ENCODE measurements at regions not wholly inside any gene's neighbourhood (a gene's known extent, or its start where the extent isn't known, plus 50 kb on each side); places are given as distances from the start of the nearest gene placed in this dataset.

GRCh38 chrX:127243654-127244053, 424.1 kb downstream of the PRR32 start:
- no peak for TF ChIP-seq SIRT6 (IDR thresholded peaks at IDR 0.05; ENCODE audit: low read length)
- no peak for TF ChIP-seq SAP30 (IDR thresholded peaks at IDR 0.05; ENCODE audit: insufficient read depth, insufficient replicate concordance, low read length)
- no peak for TF ChIP-seq EZH2 (IDR thresholded peaks at IDR 0.05; ENCODE audit: low read depth, low read length, severe bottlenecking)
- TF ChIP-seq E2F6 (IDR thresholded peaks at IDR 0.05): no peak
- no peak for TF ChIP-seq EP300 (IDR thresholded peaks at IDR 0.05; ENCODE audit: borderline replicate concordance in 1 of 2, low read depth in 2 of 2, low read length in 2 of 2)
- Histone ChIP-seq H2BK5ac (ENCODE audit: low read depth, low read length) (no peak overlapping the region), H3K56ac (replicated peaks; ENCODE audit: insufficient read length, low read depth, low read length) (no peak overlapping the region), H3K36me3 (ENCODE audit: control insufficient read depth in 2 of 4, insufficient read depth in 4 of 4, low read length in 3 of 4) (no peaks in the 10 kb centered on the region), H3K79me2 (ENCODE audit: control insufficient read depth in 1 of 2, insufficient read depth in 2 of 2, low read length in 2 of 2) (no peaks in the 10 kb centered on the region), H4K20me1 (replicated peaks in 1 of 2; ENCODE audit: control insufficient read depth in 1 of 2, insufficient read depth in 2 of 2, low read length in 2 of 2) (no peaks in the 10 kb centered on the region), H3K9me3 (ENCODE audit: insufficient read depth in 2 of 2, low read depth in 1 of 2, low read length in 1 of 2) (peaks cover 0 to 10% of the 10 kb centered on the region in 2 experiments; a peak in 2 of 4 replicates), H3K79me1 (ENCODE audit: low read depth, low read length) (no peaks in the 10 kb centered on the region), H4K8ac (ENCODE audit: extremely low read depth, insufficient read depth, low read length) (no peak overlapping the region), H3K4me1 (replicated peaks in 1 of 4; ENCODE audit: control insufficient read depth in 3 of 4, insufficient read depth in 4 of 4, low read length in 3 of 4) (no peaks in the 10 kb centered on the region), H2BK12ac (ENCODE audit: low read depth, low read length) (no peak overlapping the region), H3K27ac (ENCODE audit: low read depth, low read length) (no peak overlapping the region), H3K14ac (ENCODE audit: insufficient read length) (no peak overlapping the region), H2BK120ac (replicated peaks; ENCODE audit: low read depth, low read length) (no peak overlapping the region), H3K23ac (ENCODE audit: insufficient read length) (no peak overlapping the region), H3K4ac (replicated peaks; ENCODE audit: insufficient read length, low read depth, low read length) (no peak overlapping the region), H4K91ac (replicated peaks; ENCODE audit: insufficient read length, low read length) (no peak overlapping the region), H4K5ac (ENCODE audit: insufficient read length, low read depth, low read length) (no peak overlapping the region), H2AFZ (ENCODE audit: low read length) (no peak overlapping the region), H3K9ac (replicated peaks in 1 of 4; ENCODE audit: extremely low read depth in 1 of 4, low read depth in 3 of 4, low read length in 3 of 4) (no peak overlapping the region), H2BK20ac (ENCODE audit: low read length) (no peak overlapping the region), H3K27me3 (replicated peaks in 1 of 4; ENCODE audit: control insufficient read depth in 3 of 4, extremely low read depth in 1 of 4, insufficient read depth in 3 of 4, low read length in 3 of 4) (no peaks in the 10 kb centered on the region), H3K4me3 (ENCODE audit: extremely low read depth in 1 of 4, insufficient read depth in 2 of 4, low read depth in 3 of 4, low read length in 4 of 4) (no peak overlapping the region), H2BK15ac (ENCODE audit: low read length) (no peak overlapping the region), H3K4me2 (ENCODE audit: insufficient read depth in 1 of 2, low read depth in 2 of 2, low read length in 2 of 2) (no peak overlapping the region), H3K23me2 (ENCODE audit: low read depth, low read length) (no peaks in the 10 kb centered on the region; the same call in 1 of the 2 replicates), H3K18ac (ENCODE audit: extremely low read depth, low read length) (no peak overlapping the region), H2AK5ac (ENCODE audit: low read depth, low read length) (no peak overlapping the region)
- POLR2A ChIA-PET (ENCODE audit: partially characterized antibody): no interaction called here
- 94% methylated on average over 3 of the region's 3 CpGs; no CpG with 5 or more reads in 1 of the 2 experiments for WGBS, 2 experiments (ENCODE audit: extremely low coverage in 1 of 2, insufficient coverage in 1 of 2, insufficient read length in 1 of 2, insufficient replicate concordance in 2 of 2, low coverage in 1 of 2, low lambda C conversion rate in 2 of 2, missing lambda C conversion rate in 1 of 2)
- DNase-seq (ENCODE audit: low read depth in 1 of 2, low spot score in 2 of 2): no peak
- FAIRE-seq: no peak
- CTCF ChIA-PET (ENCODE audit: partially characterized antibody): no interaction called here

All from H1 (cell line).